Thyroid gland (tissue), 4 donors: ENCODE measurements at regions not wholly inside any gene's neighbourhood (a gene's known extent, or its start where the extent isn't known, plus 50 kb on each side); places are given as distances from the start of the nearest gene placed in this dataset.

ENCODE experiments used
- CTCF ChIP-seq, 6 experiments: fragments of 200-600 bp in 3 of 6; fragments of 450-650 bp in 3 of 6; sonication (generic) in 3 of 6; IDR thresholded peaks; one replicate each; pipeline ENCODE4 v1.5.1; 2016 to 2019; ENCODE audit warnings: antibody characterized with exemption in 6 of 6, mild to moderate bottlenecking in 2 of 6, inconsistent platforms in 1 of 6, moderate library complexity in 1 of 6
- POLR2A ChIP-seq, 2 donors: fragments of 450-650 bp; IDR thresholded peaks; one replicate each; pipeline ENCODE4 v1.6.1; 2017; ENCODE audit warnings: antibody characterized with exemption in 2 of 2, mild to moderate bottlenecking in 2 of 2, moderate library complexity in 1 of 2

DNA sequence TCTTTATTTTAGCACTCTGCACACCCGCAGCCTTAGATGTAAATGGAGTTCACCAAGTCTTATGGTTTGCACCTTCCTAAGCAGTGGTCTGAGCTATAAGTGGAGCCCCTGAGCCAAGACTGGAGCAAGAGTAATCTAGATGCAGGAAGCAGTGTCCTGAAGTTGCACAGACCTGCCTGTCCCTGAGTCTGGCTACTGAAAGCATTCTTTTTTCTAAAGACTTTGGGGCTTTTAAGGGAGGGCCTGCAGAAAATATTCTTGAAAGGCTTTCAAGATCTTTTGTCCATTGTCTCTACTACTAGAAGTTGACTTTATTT is 389.7 kb downstream of the KDM5D start:
- TF ChIP-seq CTCF (IDR thresholded peaks at IDR 0.05) (no peak), POLR2A (IDR thresholded peaks at IDR 0.05) (no peak)
